ENCODE measurements at regions not wholly inside any gene's neighbourhood (a gene's known extent, or its start where the extent isn't known, plus 50 kb on each side); places are given as distances from the start of the nearest gene placed in this dataset.
"Not testable (repeated sequence)": the region's sequence is repeated elsewhere in the genome, so short reads cannot be mapped to it uniquely, and the experiment has no call there.

GRCh38 chr16:76862901-76863300, 328.1 kb upstream of the MON1B start:
- no peaks in the 10 kb centered on the region for H3K9me3 ChIP-seq (ENCODE audit: insufficient read depth, low read depth, low read length)
- H3K36me3 ChIP-seq (ENCODE audit: insufficient read depth, low read length), result no peaks in the 10 kb centered on the region
- H3K27me3 ChIP-seq (ENCODE audit: insufficient read depth, low read length), result no peaks in the 10 kb centered on the region
- H3K27ac ChIP-seq (ENCODE audit: low read depth, low read length), result no peak overlapping the region
- H3K4me1 ChIP-seq (ENCODE audit: insufficient read depth, low read length), result no peaks in the 10 kb centered on the region
- no peak overlapping the region for H3K4me3 ChIP-seq (ENCODE audit: low read length)
- no peak overlapping the region for H3K9ac ChIP-seq (ENCODE audit: low read depth, low read length)

- no peak overlapping the region for H3K9ac ChIP-seq (ENCODE audit: low read depth, low read length)
- no peaks in the 10 kb centered on the region for H3K9me3 ChIP-seq (ENCODE audit: insufficient read depth, low read depth, low read length)
- H3K27me3 ChIP-seq (ENCODE audit: insufficient read depth, low read length), result no peaks in the 10 kb centered on the region
- WGBS, result 78% methylated on average over 1 of the region's 1 CpG
- H3K27ac ChIP-seq (ENCODE audit: low read depth, low read length), result no peak overlapping the region
- H3K36me3 ChIP-seq (ENCODE audit: insufficient read depth, low read length), result no peaks in the 10 kb centered on the region
- H3K4me1 ChIP-seq (ENCODE audit: insufficient read depth, low read length), result no peaks in the 10 kb centered on the region
- no peak overlapping the region for H3K4me3 ChIP-seq (ENCODE audit: low read length)
Observed at GRCh38 chr16:76866994-76867393, 324.0 kb upstream of the MON1B start.

GRCh38 chr16:76875898-76876297, 315.1 kb upstream of the MON1B start:
- no peaks in the 10 kb centered on the region for H3K27me3 ChIP-seq (ENCODE audit: insufficient read depth, low read length)
- no peak overlapping the region for H3K27ac ChIP-seq (ENCODE audit: low read depth, low read length)
- no peak overlapping the region for H3K9ac ChIP-seq (ENCODE audit: low read depth, low read length)
- H3K9me3 ChIP-seq (ENCODE audit: insufficient read depth, low read depth, low read length), result no peaks in the 10 kb centered on the region
- 56% methylated on average over 1 of the region's 1 CpG for WGBS
- H3K36me3 ChIP-seq (ENCODE audit: insufficient read depth, low read length), result no peaks in the 10 kb centered on the region
- no peaks in the 10 kb centered on the region for H3K4me1 ChIP-seq (ENCODE audit: insufficient read depth, low read length)
- H3K4me3 ChIP-seq (ENCODE audit: low read length), result no peak overlapping the region

GRCh38 chr16:76879420-76879819, 311.6 kb upstream of the MON1B start:
- WGBS, result 98% methylated on average over 3 of the region's 4 CpGs

GRCh38 chr16:76880523-76880922, 310.5 kb upstream of the MON1B start:
- H3K27ac ChIP-seq (ENCODE audit: low read depth, low read length); H3K27me3 ChIP-seq (ENCODE audit: insufficient read depth, low read length); H3K36me3 ChIP-seq (ENCODE audit: insufficient read depth, low read length); H3K9me3 ChIP-seq (ENCODE audit: insufficient read depth, low read depth, low read length); H3K4me1 ChIP-seq (ENCODE audit: insufficient read depth, low read length); H3K9ac ChIP-seq (ENCODE audit: low read depth, low read length); H3K4me3 ChIP-seq (ENCODE audit: low read length): not testable (repeated sequence)
- 98% methylated on average over 2 of the region's 5 CpGs for WGBS

More at GRCh38 chr16:76879420-76879819, 311.6 kb upstream of the MON1B start:
- Histone ChIP-seq H3K4me3 (ENCODE audit: low read length) (no peak overlapping the region), H3K36me3 (ENCODE audit: insufficient read depth, low read length) (no peaks in the 10 kb centered on the region), H3K9me3 (ENCODE audit: insufficient read depth, low read depth, low read length) (no peaks in the 10 kb centered on the region), H3K27me3 (ENCODE audit: insufficient read depth, low read length) (no peaks in the 10 kb centered on the region), H3K4me1 (ENCODE audit: insufficient read depth, low read length) (no peaks in the 10 kb centered on the region), H3K9ac (ENCODE audit: low read depth, low read length) (no peak overlapping the region), H3K27ac (ENCODE audit: low read depth, low read length) (no peak overlapping the region)

- Histone ChIP-seq H3K27ac (ENCODE audit: low read depth, low read length) (no peak overlapping the region), H3K36me3 (ENCODE audit: insufficient read depth, low read length) (no peaks in the 10 kb centered on the region), H3K4me3 (ENCODE audit: low read length) (no peak overlapping the region), H3K9ac (ENCODE audit: low read depth, low read length) (no peak overlapping the region), H3K27me3 (ENCODE audit: insufficient read depth, low read length) (no peaks in the 10 kb centered on the region), H3K4me1 (ENCODE audit: insufficient read depth, low read length) (no peaks in the 10 kb centered on the region; the same call in 1 of the 2 replicates), H3K9me3 (ENCODE audit: insufficient read depth, low read depth, low read length) (no peaks in the 10 kb centered on the region)
- WGBS, result 94% methylated on average over 2 of the region's 2 CpGs
Observed at GRCh38 chr16:76882105-76882504, 308.9 kb upstream of the MON1B start.

- Histone ChIP-seq H3K27me3 (ENCODE audit: insufficient read depth, low read length) (no peaks in the 10 kb centered on the region), H3K36me3 (ENCODE audit: insufficient read depth, low read length) (no peaks in the 10 kb centered on the region), H3K9ac (ENCODE audit: low read depth, low read length) (no peak overlapping the region), H3K27ac (ENCODE audit: low read depth, low read length) (no peak overlapping the region), H3K4me3 (ENCODE audit: low read length) (no peak overlapping the region), H3K4me1 (ENCODE audit: insufficient read depth, low read length) (no peaks in the 10 kb centered on the region; the same call in 1 of the 2 replicates), H3K9me3 (ENCODE audit: insufficient read depth, low read depth, low read length) (no peaks in the 10 kb centered on the region)
- WGBS, result 91% methylated on average over 3 of the region's 3 CpGs
Observed at GRCh38 chr16:76883076-76883475, 307.9 kb upstream of the MON1B start.

GRCh38 chr16:76885776-76886537, 305.0 kb upstream of the MON1B start:
- Histone ChIP-seq H3K9me3 (ENCODE audit: insufficient read depth, low read depth, low read length) (no peaks in the 10 kb centered on the region), H3K9ac (ENCODE audit: low read depth, low read length) (no peak overlapping the region), H3K4me3 (ENCODE audit: low read length) (no peak overlapping the region), H3K4me1 (ENCODE audit: insufficient read depth, low read length) (no peaks in the 10 kb centered on the region; the same call in 1 of the 2 replicates), H3K27me3 (ENCODE audit: insufficient read depth, low read length) (no peaks in the 10 kb centered on the region), H3K27ac (ENCODE audit: low read depth, low read length) (no peak overlapping the region), H3K36me3 (ENCODE audit: insufficient read depth, low read length) (no peaks in the 10 kb centered on the region)
- WGBS, result 65% methylated on average over 3 of the region's 5 CpGs

- Histone ChIP-seq H3K9me3 (ENCODE audit: insufficient read depth, low read depth, low read length) (no peaks in the 10 kb centered on the region), H3K9ac (ENCODE audit: low read depth, low read length) (no peak overlapping the region), H3K4me3 (ENCODE audit: low read length) (no peak overlapping the region), H3K27ac (ENCODE audit: low read depth, low read length) (no peak overlapping the region), H3K27me3 (ENCODE audit: insufficient read depth, low read length) (no peaks in the 10 kb centered on the region), H3K36me3 (ENCODE audit: insufficient read depth, low read length) (no peaks in the 10 kb centered on the region), H3K4me1 (ENCODE audit: insufficient read depth, low read length) (no peaks in the 10 kb centered on the region)
- WGBS, result no CpG with 5 or more reads among the region's 1 CpG
Observed at GRCh38 chr16:76897816-76898215, 293.2 kb upstream of the MON1B start.

GRCh38 chr16:76899767-76900166, 291.2 kb upstream of the MON1B start:
- Histone ChIP-seq H3K9me3 (ENCODE audit: insufficient read depth, low read depth, low read length) (no peaks in the 10 kb centered on the region), H3K4me3 (ENCODE audit: low read length) (no peak overlapping the region)

GRCh38 chr16:76900285-76901263, 290.4 kb upstream of the MON1B start:
- no peaks in the 10 kb centered on the region for H3K4me1 ChIP-seq (ENCODE audit: insufficient read depth, low read length)
- H3K9ac ChIP-seq (ENCODE audit: low read depth, low read length), result no peak overlapping the region
- no peaks in the 10 kb centered on the region for H3K27me3 ChIP-seq (ENCODE audit: insufficient read depth, low read length)
- no peaks in the 10 kb centered on the region for H3K9me3 ChIP-seq (ENCODE audit: insufficient read depth, low read depth, low read length)
- no peak overlapping the region for H3K27ac ChIP-seq (ENCODE audit: low read depth, low read length)
- 100% methylated on average over 4 of the region's 6 CpGs for WGBS
- H3K4me3 ChIP-seq (ENCODE audit: low read length), result no peak overlapping the region
- H3K36me3 ChIP-seq (ENCODE audit: insufficient read depth, low read length), result no peaks in the 10 kb centered on the region

More at GRCh38 chr16:76899767-76900166, 291.2 kb upstream of the MON1B start:
- H3K27ac ChIP-seq (ENCODE audit: low read depth, low read length), result no peak overlapping the region
- H3K27me3 ChIP-seq (ENCODE audit: insufficient read depth, low read length), result no peaks in the 10 kb centered on the region
- no peaks in the 10 kb centered on the region for H3K36me3 ChIP-seq (ENCODE audit: insufficient read depth, low read length)
- H3K9ac ChIP-seq (ENCODE audit: low read depth, low read length), result no peak overlapping the region
- H3K4me1 ChIP-seq (ENCODE audit: insufficient read depth, low read length), result no peaks in the 10 kb centered on the region
